ENCODE measurements at regions not wholly inside any gene's neighbourhood (a gene's known extent, or its start where the extent isn't known, plus 50 kb on each side); places are given as distances from the start of the nearest gene placed in this dataset.

DNA sequence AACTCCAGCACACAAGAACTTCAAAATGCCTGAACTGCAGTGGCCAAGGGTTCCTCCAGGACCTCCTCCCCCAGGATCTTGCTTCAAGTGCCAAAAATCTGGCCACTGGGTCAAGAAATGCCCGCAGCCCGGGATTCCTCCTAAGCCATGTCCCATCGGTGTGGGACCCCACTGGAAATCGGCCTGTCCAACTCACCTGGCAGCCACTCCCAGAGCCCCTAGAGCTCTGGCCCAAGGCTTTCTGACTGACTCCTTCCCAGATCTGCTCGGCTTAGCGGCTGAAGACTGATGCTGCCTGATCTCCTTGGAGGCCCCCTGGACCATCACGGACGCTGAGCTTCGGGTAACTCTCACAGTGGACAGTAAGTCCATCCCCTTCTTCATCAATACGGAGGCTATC, 306.4 kb downstream of the RBM43 start (continued):
- TF ChIP-seq, protein P1, sequence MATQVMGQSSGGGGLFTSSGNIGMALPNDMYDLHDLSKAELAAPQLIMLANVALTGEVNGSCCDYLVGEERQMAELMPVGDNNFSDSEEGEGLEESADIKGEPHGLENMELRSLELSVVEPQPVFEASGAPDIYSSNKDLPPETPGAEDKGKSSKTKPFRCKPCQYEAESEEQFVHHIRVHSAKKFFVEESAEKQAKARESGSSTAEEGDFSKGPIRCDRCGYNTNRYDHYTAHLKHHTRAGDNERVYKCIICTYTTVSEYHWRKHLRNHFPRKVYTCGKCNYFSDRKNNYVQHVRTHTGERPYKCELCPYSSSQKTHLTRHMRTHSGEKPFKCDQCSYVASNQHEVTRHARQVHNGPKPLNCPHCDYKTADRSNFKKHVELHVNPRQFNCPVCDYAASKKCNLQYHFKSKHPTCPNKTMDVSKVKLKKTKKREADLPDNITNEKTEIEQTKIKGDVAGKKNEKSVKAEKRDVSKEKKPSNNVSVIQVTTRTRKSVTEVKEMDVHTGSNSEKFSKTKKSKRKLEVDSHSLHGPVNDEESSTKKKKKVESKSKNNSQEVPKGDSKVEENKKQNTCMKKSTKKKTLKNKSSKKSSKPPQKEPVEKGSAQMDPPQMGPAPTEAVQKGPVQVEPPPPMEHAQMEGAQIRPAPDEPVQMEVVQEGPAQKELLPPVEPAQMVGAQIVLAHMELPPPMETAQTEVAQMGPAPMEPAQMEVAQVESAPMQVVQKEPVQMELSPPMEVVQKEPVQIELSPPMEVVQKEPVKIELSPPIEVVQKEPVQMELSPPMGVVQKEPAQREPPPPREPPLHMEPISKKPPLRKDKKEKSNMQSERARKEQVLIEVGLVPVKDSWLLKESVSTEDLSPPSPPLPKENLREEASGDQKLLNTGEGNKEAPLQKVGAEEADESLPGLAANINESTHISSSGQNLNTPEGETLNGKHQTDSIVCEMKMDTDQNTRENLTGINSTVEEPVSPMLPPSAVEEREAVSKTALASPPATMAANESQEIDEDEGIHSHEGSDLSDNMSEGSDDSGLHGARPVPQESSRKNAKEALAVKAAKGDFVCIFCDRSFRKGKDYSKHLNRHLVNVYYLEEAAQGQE (IDR thresholded peaks at IDR 0.05) = no peak
- TF ChIP-seq EGR1 (IDR thresholded peaks at IDR 0.05; ENCODE audit: low read depth in 2 of 2) (no peak), SP1 (IDR thresholded peaks at IDR 0.05) (no peak), HNF4G (IDR thresholded peaks at IDR 0.05) (no peak), GABPA (IDR thresholded peaks at IDR 0.05 in 1 of 2, conservative IDR thresholded peaks at IDR 0.05 in 1 of 2) (no peak)

DNA sequence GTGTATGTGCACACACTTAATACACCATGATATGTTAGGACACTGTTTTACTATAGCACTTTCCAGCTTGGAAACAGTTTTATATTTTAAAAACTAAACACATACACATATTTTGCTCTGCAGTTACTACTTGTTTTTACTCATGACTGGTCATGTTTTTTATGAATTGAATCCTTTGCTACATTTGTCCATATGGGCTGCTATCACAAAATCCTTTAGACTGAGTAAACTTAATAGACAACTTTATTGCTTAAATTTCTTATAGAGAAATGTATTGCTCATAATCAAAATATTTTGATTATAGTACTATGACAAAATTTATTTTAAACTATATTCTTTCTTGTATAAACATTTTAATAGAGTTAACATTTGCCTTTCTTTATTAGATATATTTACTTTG, 314.8 kb downstream of the RBM43 start:
- no peak overlapping the region for H3K27ac ChIP-seq (ENCODE audit: low read depth in 1 of 2, low read length in 2 of 2)
- no peak overlapping the region for H3K4me3 ChIP-seq (ENCODE audit: low read depth in 1 of 3, low read length in 3 of 3)
- no peaks in the 10 kb centered on the region for H3K4me1 ChIP-seq (ENCODE audit: control insufficient read depth in 4 of 4, insufficient read depth in 4 of 4, low read length in 3 of 4)
- TF ChIP-seq FOXA1 (IDR thresholded peaks at IDR 0.05) = no peak
- TF ChIP-seq, protein P2, sequence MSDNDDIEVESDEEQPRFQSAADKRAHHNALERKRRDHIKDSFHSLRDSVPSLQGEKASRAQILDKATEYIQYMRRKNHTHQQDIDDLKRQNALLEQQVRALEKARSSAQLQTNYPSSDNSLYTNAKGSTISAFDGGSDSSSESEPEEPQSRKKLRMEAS (IDR thresholded peaks at IDR 0.05) = no peak
- TF ChIP-seq YY1 (IDR thresholded peaks at IDR 0.05) = no peak
- TF ChIP-seq, protein P3, sequence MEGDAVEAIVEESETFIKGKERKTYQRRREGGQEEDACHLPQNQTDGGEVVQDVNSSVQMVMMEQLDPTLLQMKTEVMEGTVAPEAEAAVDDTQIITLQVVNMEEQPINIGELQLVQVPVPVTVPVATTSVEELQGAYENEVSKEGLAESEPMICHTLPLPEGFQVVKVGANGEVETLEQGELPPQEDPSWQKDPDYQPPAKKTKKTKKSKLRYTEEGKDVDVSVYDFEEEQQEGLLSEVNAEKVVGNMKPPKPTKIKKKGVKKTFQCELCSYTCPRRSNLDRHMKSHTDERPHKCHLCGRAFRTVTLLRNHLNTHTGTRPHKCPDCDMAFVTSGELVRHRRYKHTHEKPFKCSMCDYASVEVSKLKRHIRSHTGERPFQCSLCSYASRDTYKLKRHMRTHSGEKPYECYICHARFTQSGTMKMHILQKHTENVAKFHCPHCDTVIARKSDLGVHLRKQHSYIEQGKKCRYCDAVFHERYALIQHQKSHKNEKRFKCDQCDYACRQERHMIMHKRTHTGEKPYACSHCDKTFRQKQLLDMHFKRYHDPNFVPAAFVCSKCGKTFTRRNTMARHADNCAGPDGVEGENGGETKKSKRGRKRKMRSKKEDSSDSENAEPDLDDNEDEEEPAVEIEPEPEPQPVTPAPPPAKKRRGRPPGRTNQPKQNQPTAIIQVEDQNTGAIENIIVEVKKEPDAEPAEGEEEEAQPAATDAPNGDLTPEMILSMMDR (IDR thresholded peaks at IDR 0.05; ENCODE audit: low read depth, low read length, missing input control) = no peak
- no peak for TF ChIP-seq TAF1 (conservative IDR thresholded peaks at IDR 0.05)
- TF ChIP-seq RXRA (IDR thresholded peaks at IDR 0.05) = no peak
- TF ChIP-seq, protein P1 (IDR thresholded peaks at IDR 0.05) = no peak
- TF ChIP-seq NR2F2 (IDR thresholded peaks at IDR 0.05) = no peak
- TF ChIP-seq HNF4G (IDR thresholded peaks at IDR 0.05) = no peak
- TF ChIP-seq HNF4A (conservative IDR thresholded peaks at IDR 0.05) = no peak
- no peak for TF ChIP-seq JUND (IDR thresholded peaks at IDR 0.05)
- no peak for TF ChIP-seq GABPA (IDR thresholded peaks at IDR 0.05 in 1 of 2, conservative IDR thresholded peaks at IDR 0.05 in 1 of 2)
- TF ChIP-seq, protein P4, sequence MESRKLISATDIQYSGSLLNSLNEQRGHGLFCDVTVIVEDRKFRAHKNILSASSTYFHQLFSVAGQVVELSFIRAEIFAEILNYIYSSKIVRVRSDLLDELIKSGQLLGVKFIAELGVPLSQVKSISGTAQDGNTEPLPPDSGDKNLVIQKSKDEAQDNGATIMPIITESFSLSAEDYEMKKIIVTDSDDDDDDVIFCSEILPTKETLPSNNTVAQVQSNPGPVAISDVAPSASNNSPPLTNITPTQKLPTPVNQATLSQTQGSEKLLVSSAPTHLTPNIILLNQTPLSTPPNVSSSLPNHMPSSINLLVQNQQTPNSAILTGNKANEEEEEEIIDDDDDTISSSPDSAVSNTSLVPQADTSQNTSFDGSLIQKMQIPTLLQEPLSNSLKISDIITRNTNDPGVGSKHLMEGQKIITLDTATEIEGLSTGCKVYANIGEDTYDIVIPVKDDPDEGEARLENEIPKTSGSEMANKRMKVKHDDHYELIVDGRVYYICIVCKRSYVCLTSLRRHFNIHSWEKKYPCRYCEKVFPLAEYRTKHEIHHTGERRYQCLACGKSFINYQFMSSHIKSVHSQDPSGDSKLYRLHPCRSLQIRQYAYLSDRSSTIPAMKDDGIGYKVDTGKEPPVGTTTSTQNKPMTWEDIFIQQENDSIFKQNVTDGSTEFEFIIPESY (IDR thresholded peaks at IDR 0.05) = no peak
- TF ChIP-seq RAD21 (IDR thresholded peaks at IDR 0.05) = no peak
- no peak for TF ChIP-seq SP1 (IDR thresholded peaks at IDR 0.05)
- no peak for TF ChIP-seq FOXA2 (IDR thresholded peaks at IDR 0.05)
- TF ChIP-seq ATF3 (IDR thresholded peaks at IDR 0.05) = no peak
- no peak for TF ChIP-seq EGR1 (IDR thresholded peaks at IDR 0.05; ENCODE audit: low read depth in 2 of 2)
- no peaks in the 10 kb centered on the region for H3K9me3 ChIP-seq (ENCODE audit: control insufficient read depth in 4 of 4, low read length in 3 of 4)
- no peak overlapping the region for H3K9ac ChIP-seq (ENCODE audit: low read depth in 1 of 2, low read length in 2 of 2)
- no peak for DNase-seq (ENCODE audit: low spot score)
- no peaks in the 10 kb centered on the region for H3K36me3 ChIP-seq (ENCODE audit: control insufficient read depth in 4 of 4, insufficient read depth in 3 of 4, low read depth in 1 of 4, low read length in 3 of 4)
- H3K27me3 ChIP-seq (ENCODE audit: control insufficient read depth in 4 of 4, insufficient read depth in 4 of 4, low read length in 3 of 4) = no peaks in the 10 kb centered on the region

All from liver (tissue), 7 donors.